ENCODE measurements at regions not wholly inside any gene's neighbourhood (a gene's known extent, or its start where the extent isn't known, plus 50 kb on each side); places are given as distances from the start of the nearest gene placed in this dataset.
A peak's percentile ranks its signal among the peaks of the same experiment; 100 is the strongest.

- H3K9me3 Mint-ChIP-seq: peaks cover 0 to 2% of the 10 kb centered on the region in 2 donors
- no peaks in the 10 kb centered on the region for H3K36me3 Mint-ChIP-seq
- H3K27me3 Mint-ChIP-seq: peaks cover 0 to 8% of the 10 kb centered on the region in 2 donors
- H3K4me1 Mint-ChIP-seq: peaks cover 22 to 35% of the 10 kb centered on the region in 2 donors
- H3K4me3 Mint-ChIP-seq: no peak overlapping the region
- peak overlapping the region; percentile 59 for H3K27ac Mint-ChIP-seq
- ATAC-seq (replicated peaks) (no peak), DNase-seq (no peak)
These were observed 181.4 kb upstream of the BCL6 start for GRCh38 chr3:187926620-187927019.

GRCh38 chr3:187927565-187927964 is 182.3 kb upstream of the BCL6 start:
- ATAC-seq (replicated peaks) (no peak), DNase-seq (no peak)
- Mint-ChIP-seq H3K27me3 (peaks cover 0 to 10% of the 10 kb centered on the region in 2 donors), H3K27ac (no peak overlapping the region), H3K4me3 (no peak overlapping the region), H3K36me3 (no peaks in the 10 kb centered on the region), H3K4me1 (peaks cover 23 to 39% of the 10 kb centered on the region in 2 donors), H3K9me3 (peaks cover 0 to 2% of the 10 kb centered on the region in 2 donors)

- DNase-seq: peak; percentile 13
- no peaks in the 10 kb centered on the region for H3K9me3 Mint-ChIP-seq
- H3K27ac Mint-ChIP-seq: no peak overlapping the region
- H3K4me1 Mint-ChIP-seq: peaks cover 23 to 39% of the 10 kb centered on the region in 2 donors
- H3K36me3 Mint-ChIP-seq: no peaks in the 10 kb centered on the region
- ATAC-seq (replicated peaks): peak; percentile 84 to 85
- peaks cover 0 to 10% of the 10 kb centered on the region in 2 donors for H3K27me3 Mint-ChIP-seq
- H3K4me3 Mint-ChIP-seq: peak overlapping the region; percentile 10 to 37
These were observed 184.0 kb upstream of the BCL6 start for GRCh38 chr3:187929112-187929816.

- Mint-ChIP-seq H3K4me3 (no peak overlapping the region), H3K9me3 (no peaks in the 10 kb centered on the region), H3K36me3 (no peaks in the 10 kb centered on the region), H3K27me3 (peaks cover 0 to 10% of the 10 kb centered on the region in 2 donors), H3K27ac (no peak overlapping the region), H3K4me1 (peaks cover 24 to 42% of the 10 kb centered on the region in 2 donors)
- no peak for DNase-seq
- ATAC-seq (replicated peaks): no peak
These were observed 184.8 kb upstream of the BCL6 start for GRCh38 chr3:187930021-187930420.

GRCh38 chr3:187931101-187931500 is 185.8 kb upstream of the BCL6 start:
- no peaks in the 10 kb centered on the region for H3K36me3 Mint-ChIP-seq
- ATAC-seq (replicated peaks): no peak
- H3K27me3 Mint-ChIP-seq: peaks cover 0 to 10% of the 10 kb centered on the region in 2 donors
- no peaks in the 10 kb centered on the region for H3K9me3 Mint-ChIP-seq
- DNase-seq: no peak
- peaks cover 31 to 51% of the 10 kb centered on the region in 2 donors for H3K4me1 Mint-ChIP-seq
- no peak overlapping the region for H3K27ac Mint-ChIP-seq
- H3K4me3 Mint-ChIP-seq: no peak overlapping the region

- Mint-ChIP-seq H3K9me3 (no peaks in the 10 kb centered on the region), H3K36me3 (no peaks in the 10 kb centered on the region), H3K27ac (no peak overlapping the region), H3K27me3 (peaks cover 0 to 10% of the 10 kb centered on the region in 2 donors), H3K4me3 (no peak overlapping the region), H3K4me1 (peaks cover 32 to 51% of the 10 kb centered on the region in 2 donors)
- no peak for ATAC-seq (replicated peaks)
- DNase-seq: no peak
These were observed 186.6 kb upstream of the BCL6 start for GRCh38 chr3:187931770-187932278.

- DNase-seq: no peak
- peaks cover 30 to 50% of the 10 kb centered on the region in 2 donors for H3K4me1 Mint-ChIP-seq
- no peak for ATAC-seq (replicated peaks)
- H3K36me3 Mint-ChIP-seq: no peaks in the 10 kb centered on the region
- H3K9me3 Mint-ChIP-seq: no peaks in the 10 kb centered on the region
- peaks cover 0 to 10% of the 10 kb centered on the region in 2 donors for H3K27me3 Mint-ChIP-seq
- no peak overlapping the region for H3K4me3 Mint-ChIP-seq
- H3K27ac Mint-ChIP-seq: no peak overlapping the region
These were observed 187.3 kb upstream of the BCL6 start for GRCh38 chr3:187932530-187932929.

GRCh38 chr3:187935623-187936156 is 190.4 kb upstream of the BCL6 start:
- no peaks in the 10 kb centered on the region for H3K9me3 Mint-ChIP-seq
- H3K27ac Mint-ChIP-seq: peak overlapping the region; percentile 68
- H3K4me1 Mint-ChIP-seq: peaks cover 23 to 37% of the 10 kb centered on the region in 2 donors
- no peaks in the 10 kb centered on the region for H3K36me3 Mint-ChIP-seq
- H3K27me3 Mint-ChIP-seq: peaks cover 4 to 9% of the 10 kb centered on the region in 2 donors
- ATAC-seq (replicated peaks) (peak; percentile 95 to 98), DNase-seq (peak; percentile 76)
- peak overlapping the region; percentile 22 to 31 for H3K4me3 Mint-ChIP-seq

GRCh38 chr3:187936676-187937075 is 191.4 kb upstream of the BCL6 start:
- Mint-ChIP-seq H3K4me1 (peaks cover 16 to 28% of the 10 kb centered on the region in 2 donors), H3K36me3 (no peaks in the 10 kb centered on the region), H3K27ac (no peak overlapping the region), H3K9me3 (no peaks in the 10 kb centered on the region), H3K27me3 (peaks cover 2 to 4% of the 10 kb centered on the region in 2 donors), H3K4me3 (no peak overlapping the region)
- DNase-seq (no peak), ATAC-seq (replicated peaks) (no peak)

- H3K27ac Mint-ChIP-seq: no peak overlapping the region
- H3K9me3 Mint-ChIP-seq: no peaks in the 10 kb centered on the region
- ATAC-seq (replicated peaks) (no peak), DNase-seq (no peak)
- H3K4me1 Mint-ChIP-seq: peaks cover 18 to 21% of the 10 kb centered on the region in 2 donors
- H3K4me3 Mint-ChIP-seq: no peak overlapping the region
- peaks cover 0 to 10% of the 10 kb centered on the region in 2 donors for H3K27me3 Mint-ChIP-seq
- H3K36me3 Mint-ChIP-seq: no peaks in the 10 kb centered on the region
These were observed 194.6 kb upstream of the BCL6 start for GRCh38 chr3:187939891-187940290.

GRCh38 chr3:187941135-187941847 is 196.0 kb upstream of the BCL6 start:
- DNase-seq (no peak), ATAC-seq (replicated peaks) (no peak)
- Mint-ChIP-seq H3K27me3 (peaks cover 0 to 11% of the 10 kb centered on the region in 2 donors), H3K9me3 (no peaks in the 10 kb centered on the region), H3K4me1 (peaks cover 10 to 17% of the 10 kb centered on the region in 2 donors), H3K36me3 (peaks cover 0 to under 1% of the 10 kb centered on the region in 2 donors), H3K27ac (no peak overlapping the region), H3K4me3 (no peak overlapping the region)

- peaks cover 0 to 15% of the 10 kb centered on the region in 2 donors for H3K27me3 Mint-ChIP-seq
- no peaks in the 10 kb centered on the region for H3K9me3 Mint-ChIP-seq
- no peak overlapping the region for H3K4me3 Mint-ChIP-seq
- no peak for DNase-seq
- ATAC-seq (replicated peaks): no peak
- peaks cover 0 to 3% of the 10 kb centered on the region in 2 donors for H3K36me3 Mint-ChIP-seq
- H3K4me1 Mint-ChIP-seq: peaks cover 10 to 17% of the 10 kb centered on the region in 2 donors
- H3K27ac Mint-ChIP-seq: no peak overlapping the region
These were observed 196.6 kb upstream of the BCL6 start for GRCh38 chr3:187941848-187942194.

- H3K4me3 Mint-ChIP-seq: no peak overlapping the region
- peaks cover 0 to 14% of the 10 kb centered on the region in 2 donors for H3K27me3 Mint-ChIP-seq
- DNase-seq (peak; percentile 15), ATAC-seq (replicated peaks) (peak; percentile 52 to 55)
- H3K9me3 Mint-ChIP-seq: no peaks in the 10 kb centered on the region
- H3K27ac Mint-ChIP-seq: peak overlapping the region; percentile 44
- H3K4me1 Mint-ChIP-seq: peaks cover 9 to 17% of the 10 kb centered on the region in 2 donors
- H3K36me3 Mint-ChIP-seq: peaks cover 0 to 3% of the 10 kb centered on the region in 2 donors
These were observed 197.5 kb upstream of the BCL6 start for GRCh38 chr3:187942658-187943241.
